ENCODE measurements at regions not wholly inside any gene's neighbourhood (a gene's known extent, or its start where the extent isn't known, plus 50 kb on each side); places are given as distances from the start of the nearest gene placed in this dataset.

DNA sequence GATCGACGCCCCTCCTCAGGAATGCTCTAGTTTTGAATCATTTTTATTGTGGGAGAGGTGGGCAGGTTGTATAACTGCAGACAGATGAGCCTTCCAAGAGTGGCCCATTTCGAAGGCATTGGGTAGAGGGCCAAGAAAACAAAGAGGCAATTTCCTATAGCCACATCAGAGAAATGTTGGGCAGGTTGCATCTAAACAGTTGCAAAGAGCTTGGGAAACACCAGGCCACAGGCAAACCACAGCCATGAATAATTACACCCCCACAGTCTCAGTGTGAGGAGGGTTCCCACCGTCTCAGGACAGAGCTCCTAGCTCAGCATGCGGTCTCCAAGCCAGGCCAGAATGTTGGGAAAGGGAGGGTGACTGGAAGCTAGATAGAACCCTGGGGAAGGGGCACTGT lies 257.3 kb downstream of the ABHD5 start:
- Histone ChIP-seq H3K9me2 (ENCODE audit: insufficient read depth, low read length) (no peaks in the 10 kb centered on the region), H3K27ac (ENCODE audit: low read length) (no peak overlapping the region), H3K27me3 (ENCODE audit: insufficient read depth, low read depth, low read length) (no peaks in the 10 kb centered on the region), H3K4me3 (ENCODE audit: low read length) (no peak overlapping the region), H3K79me2 (replicated peaks; ENCODE audit: insufficient read depth, low read length) (no peaks in the 10 kb centered on the region), H3K36me3 (ENCODE audit: insufficient read depth, low read length) (no peaks in the 10 kb centered on the region), H4K20me1 (ENCODE audit: insufficient read depth) (no peaks in the 10 kb centered on the region), H2AFZ (ENCODE audit: low read depth, low read length) (no peak overlapping the region), H3K4me2 (ENCODE audit: low read length) (no peak overlapping the region), H3F3A (ENCODE audit: insufficient read depth, low read length, poor library complexity, severe bottlenecking) (no peaks in the 10 kb centered on the region), H3K9me3 (ENCODE audit: low read length) (no peaks in the 10 kb centered on the region), H3K9ac (ENCODE audit: low read length) (no peak overlapping the region)
- TF ChIP-seq, protein P1, sequence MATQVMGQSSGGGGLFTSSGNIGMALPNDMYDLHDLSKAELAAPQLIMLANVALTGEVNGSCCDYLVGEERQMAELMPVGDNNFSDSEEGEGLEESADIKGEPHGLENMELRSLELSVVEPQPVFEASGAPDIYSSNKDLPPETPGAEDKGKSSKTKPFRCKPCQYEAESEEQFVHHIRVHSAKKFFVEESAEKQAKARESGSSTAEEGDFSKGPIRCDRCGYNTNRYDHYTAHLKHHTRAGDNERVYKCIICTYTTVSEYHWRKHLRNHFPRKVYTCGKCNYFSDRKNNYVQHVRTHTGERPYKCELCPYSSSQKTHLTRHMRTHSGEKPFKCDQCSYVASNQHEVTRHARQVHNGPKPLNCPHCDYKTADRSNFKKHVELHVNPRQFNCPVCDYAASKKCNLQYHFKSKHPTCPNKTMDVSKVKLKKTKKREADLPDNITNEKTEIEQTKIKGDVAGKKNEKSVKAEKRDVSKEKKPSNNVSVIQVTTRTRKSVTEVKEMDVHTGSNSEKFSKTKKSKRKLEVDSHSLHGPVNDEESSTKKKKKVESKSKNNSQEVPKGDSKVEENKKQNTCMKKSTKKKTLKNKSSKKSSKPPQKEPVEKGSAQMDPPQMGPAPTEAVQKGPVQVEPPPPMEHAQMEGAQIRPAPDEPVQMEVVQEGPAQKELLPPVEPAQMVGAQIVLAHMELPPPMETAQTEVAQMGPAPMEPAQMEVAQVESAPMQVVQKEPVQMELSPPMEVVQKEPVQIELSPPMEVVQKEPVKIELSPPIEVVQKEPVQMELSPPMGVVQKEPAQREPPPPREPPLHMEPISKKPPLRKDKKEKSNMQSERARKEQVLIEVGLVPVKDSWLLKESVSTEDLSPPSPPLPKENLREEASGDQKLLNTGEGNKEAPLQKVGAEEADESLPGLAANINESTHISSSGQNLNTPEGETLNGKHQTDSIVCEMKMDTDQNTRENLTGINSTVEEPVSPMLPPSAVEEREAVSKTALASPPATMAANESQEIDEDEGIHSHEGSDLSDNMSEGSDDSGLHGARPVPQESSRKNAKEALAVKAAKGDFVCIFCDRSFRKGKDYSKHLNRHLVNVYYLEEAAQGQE (IDR thresholded peaks at IDR 0.05; ENCODE audit: borderline replicate concordance), result no peak
- no peak for TF ChIP-seq SMC3 (conservative IDR thresholded peaks at IDR 0.05; ENCODE audit: poor library complexity)
- no peak for TF ChIP-seq EP300 (conservative IDR thresholded peaks at IDR 0.05; ENCODE audit: poor library complexity, severe bottlenecking)
- TF ChIP-seq RAD21 (conservative IDR thresholded peaks at IDR 0.05), result no peak
- TF ChIP-seq POLR2AphosphoS5 (IDR thresholded peaks at IDR 0.05), result no peak
- TF ChIP-seq MXI1 (conservative IDR thresholded peaks at IDR 0.05; ENCODE audit: poor library complexity, severe bottlenecking), result no peak
- TF ChIP-seq TAF1 (IDR thresholded peaks at IDR 0.05; ENCODE audit: low read depth), result no peak
- TF ChIP-seq, protein P2, sequence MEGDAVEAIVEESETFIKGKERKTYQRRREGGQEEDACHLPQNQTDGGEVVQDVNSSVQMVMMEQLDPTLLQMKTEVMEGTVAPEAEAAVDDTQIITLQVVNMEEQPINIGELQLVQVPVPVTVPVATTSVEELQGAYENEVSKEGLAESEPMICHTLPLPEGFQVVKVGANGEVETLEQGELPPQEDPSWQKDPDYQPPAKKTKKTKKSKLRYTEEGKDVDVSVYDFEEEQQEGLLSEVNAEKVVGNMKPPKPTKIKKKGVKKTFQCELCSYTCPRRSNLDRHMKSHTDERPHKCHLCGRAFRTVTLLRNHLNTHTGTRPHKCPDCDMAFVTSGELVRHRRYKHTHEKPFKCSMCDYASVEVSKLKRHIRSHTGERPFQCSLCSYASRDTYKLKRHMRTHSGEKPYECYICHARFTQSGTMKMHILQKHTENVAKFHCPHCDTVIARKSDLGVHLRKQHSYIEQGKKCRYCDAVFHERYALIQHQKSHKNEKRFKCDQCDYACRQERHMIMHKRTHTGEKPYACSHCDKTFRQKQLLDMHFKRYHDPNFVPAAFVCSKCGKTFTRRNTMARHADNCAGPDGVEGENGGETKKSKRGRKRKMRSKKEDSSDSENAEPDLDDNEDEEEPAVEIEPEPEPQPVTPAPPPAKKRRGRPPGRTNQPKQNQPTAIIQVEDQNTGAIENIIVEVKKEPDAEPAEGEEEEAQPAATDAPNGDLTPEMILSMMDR (IDR thresholded peaks at IDR 0.05; ENCODE audit: poor library complexity, severe bottlenecking), result no peak
- no peak for TF ChIP-seq EZH2 (IDR thresholded peaks at IDR 0.05; ENCODE audit: borderline replicate concordance, insufficient read depth, low read length, poor library complexity, severe bottlenecking)

DNA sequence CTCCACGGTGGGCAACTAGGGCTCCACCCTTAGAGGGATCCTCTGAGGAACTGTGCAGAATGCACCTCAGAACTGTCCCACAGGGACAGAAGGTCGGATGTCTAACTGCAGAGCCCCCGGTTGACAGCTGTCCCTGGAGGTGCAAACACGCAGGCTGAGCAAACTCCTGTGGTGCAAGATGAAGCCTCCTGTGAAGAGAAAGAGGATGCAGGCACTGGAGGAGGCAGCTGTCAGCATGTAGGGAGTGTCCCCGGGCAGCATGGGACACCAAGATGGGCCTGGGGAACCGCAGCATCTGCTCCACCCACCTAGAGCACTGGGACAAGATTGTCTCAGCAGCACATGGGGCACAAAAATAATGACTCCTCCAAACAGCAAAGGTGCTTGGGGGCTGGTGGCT lies 258.9 kb downstream of the ABHD5 start:
- H3K9me3 ChIP-seq (ENCODE audit: low read length), result no peaks in the 10 kb centered on the region
- no peaks in the 10 kb centered on the region for H3K36me3 ChIP-seq (ENCODE audit: insufficient read depth, low read length)
- TF ChIP-seq EZH2 (IDR thresholded peaks at IDR 0.05; ENCODE audit: borderline replicate concordance, insufficient read depth, low read length, poor library complexity, severe bottlenecking) (no peak), MXI1 (conservative IDR thresholded peaks at IDR 0.05; ENCODE audit: poor library complexity, severe bottlenecking) (no peak), RAD21 (conservative IDR thresholded peaks at IDR 0.05) (no peak), TAF1 (IDR thresholded peaks at IDR 0.05; ENCODE audit: low read depth) (no peak), POLR2AphosphoS5 (IDR thresholded peaks at IDR 0.05) (no peak), SMC3 (conservative IDR thresholded peaks at IDR 0.05; ENCODE audit: poor library complexity) (no peak), EP300 (conservative IDR thresholded peaks at IDR 0.05; ENCODE audit: poor library complexity, severe bottlenecking) (no peak)
- TF ChIP-seq, protein P1 (IDR thresholded peaks at IDR 0.05; ENCODE audit: borderline replicate concordance), result no peak
- TF ChIP-seq, protein P2 (IDR thresholded peaks at IDR 0.05; ENCODE audit: poor library complexity, severe bottlenecking), result no peak
- no peak overlapping the region for H3K4me2 ChIP-seq (ENCODE audit: low read length)
- no peaks in the 10 kb centered on the region for H4K20me1 ChIP-seq (ENCODE audit: insufficient read depth)
- H3K27ac ChIP-seq (ENCODE audit: low read length), result no peak overlapping the region
- H3K9ac ChIP-seq (ENCODE audit: low read length), result no peak overlapping the region
- no peak overlapping the region for H2AFZ ChIP-seq (ENCODE audit: low read depth, low read length)
- H3K79me2 ChIP-seq (replicated peaks; ENCODE audit: insufficient read depth, low read length), result no peaks in the 10 kb centered on the region
- H3F3A ChIP-seq (ENCODE audit: insufficient read depth, low read length, poor library complexity, severe bottlenecking), result no peaks in the 10 kb centered on the region
- H3K9me2 ChIP-seq (ENCODE audit: insufficient read depth, low read length), result no peaks in the 10 kb centered on the region
- H3K27me3 ChIP-seq (ENCODE audit: insufficient read depth, low read depth, low read length), result no peaks in the 10 kb centered on the region
- no peak overlapping the region for H3K4me3 ChIP-seq (ENCODE audit: low read length)

Measured in neural cell (in vitro differentiated cells).